Esophagus muscularis mucosa (tissue), 4 donors: ENCODE measurements at regions not wholly inside any gene's neighbourhood (a gene's known extent, or its start where the extent isn't known, plus 50 kb on each side); places are given as distances from the start of the nearest gene placed in this dataset.

ENCODE experiments used
- EP300 ChIP-seq: sonication (generic); formaldehyde crosslinking; IDR thresholded peaks from one replicate; pipeline ENCODE4 v1.6.1; 2017; ENCODE audit warnings: antibody characterized with exemption
- POLR2A ChIP-seq: fragments of 450-650 bp; IDR thresholded peaks from one replicate; pipeline ENCODE4 v1.6.1; 2017; ENCODE audit warnings: antibody characterized with exemption, moderate library complexity, mild to moderate bottlenecking, low read depth
- POLR2AphosphoS5 ChIP-seq, 2 donors: sonication (generic); formaldehyde crosslinking; IDR thresholded peaks; one replicate each; pipeline ENCODE4 v1.6.1; 2017; ENCODE audit warnings: antibody characterized with exemption in 2 of 2
- TF ChIP-seq, protein P1 (sequence below), 3 experiments: fragments of 200-600 bp in 2 of 3; fragments of 450-650 bp in 1 of 3; sonication (generic) in 2 of 3; IDR thresholded peaks; one replicate each; pipeline ENCODE4 v1.5.1; 2017 to 2019; ENCODE audit warnings: antibody characterized with exemption in 3 of 3, mild to moderate bottlenecking in 2 of 3, moderate library complexity in 1 of 3

DNA sequence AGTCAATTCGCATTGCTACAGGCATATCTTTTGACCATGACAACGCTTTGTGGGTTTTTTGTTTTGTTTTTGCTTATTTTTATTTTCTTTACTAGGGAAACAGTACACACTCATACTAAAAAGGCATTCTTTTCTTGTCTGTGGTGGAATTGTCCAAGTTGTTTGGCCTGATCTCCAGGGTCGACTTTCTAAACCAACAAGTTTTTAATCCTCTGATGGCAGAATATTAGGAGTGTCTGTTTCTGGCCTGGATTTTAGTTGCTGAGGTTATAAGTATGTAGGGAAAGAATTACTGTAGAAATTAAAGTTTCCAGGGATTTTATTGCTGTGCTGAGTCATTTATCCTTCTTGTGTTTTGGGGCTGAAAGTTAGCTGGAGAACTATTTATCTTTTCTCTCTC, 218.5 kb downstream of the TAF11L14 start:
- TF ChIP-seq POLR2AphosphoS5 (IDR thresholded peaks at IDR 0.05): no peak
- TF ChIP-seq EP300: no peak
- TF ChIP-seq, protein P1, sequence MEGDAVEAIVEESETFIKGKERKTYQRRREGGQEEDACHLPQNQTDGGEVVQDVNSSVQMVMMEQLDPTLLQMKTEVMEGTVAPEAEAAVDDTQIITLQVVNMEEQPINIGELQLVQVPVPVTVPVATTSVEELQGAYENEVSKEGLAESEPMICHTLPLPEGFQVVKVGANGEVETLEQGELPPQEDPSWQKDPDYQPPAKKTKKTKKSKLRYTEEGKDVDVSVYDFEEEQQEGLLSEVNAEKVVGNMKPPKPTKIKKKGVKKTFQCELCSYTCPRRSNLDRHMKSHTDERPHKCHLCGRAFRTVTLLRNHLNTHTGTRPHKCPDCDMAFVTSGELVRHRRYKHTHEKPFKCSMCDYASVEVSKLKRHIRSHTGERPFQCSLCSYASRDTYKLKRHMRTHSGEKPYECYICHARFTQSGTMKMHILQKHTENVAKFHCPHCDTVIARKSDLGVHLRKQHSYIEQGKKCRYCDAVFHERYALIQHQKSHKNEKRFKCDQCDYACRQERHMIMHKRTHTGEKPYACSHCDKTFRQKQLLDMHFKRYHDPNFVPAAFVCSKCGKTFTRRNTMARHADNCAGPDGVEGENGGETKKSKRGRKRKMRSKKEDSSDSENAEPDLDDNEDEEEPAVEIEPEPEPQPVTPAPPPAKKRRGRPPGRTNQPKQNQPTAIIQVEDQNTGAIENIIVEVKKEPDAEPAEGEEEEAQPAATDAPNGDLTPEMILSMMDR (IDR thresholded peaks at IDR 0.05): no peak
- TF ChIP-seq POLR2A: no peak
